Prostate gland (tissue), 2 donors: ENCODE measurements at regions not wholly inside any gene's neighbourhood (a gene's known extent, or its start where the extent isn't known, plus 50 kb on each side); places are given as distances from the start of the nearest gene placed in this dataset.

Experiments
- CTCF ChIP-seq, 4 experiments: fragments of 200-600 bp in 2 of 4; fragments of 450-650 bp in 2 of 4; sonication (generic) in 2 of 4; IDR thresholded peaks; 1 replicate in 3 of 4; 2 replicates in 1 of 4; pipeline ENCODE4 v1.5.1; 2016 to 2019; ENCODE audit warnings: antibody characterized with exemption in 4 of 4, mild to moderate bottlenecking in 2 of 4, moderate library complexity in 2 of 4
- POLR2A ChIP-seq: fragments of 450-650 bp; IDR thresholded peaks from one replicate; pipeline ENCODE4 v1.6.1; 2016; ENCODE audit warnings: antibody characterized with exemption, mild to moderate bottlenecking
- POLR2AphosphoS5 ChIP-seq: sonication (generic); formaldehyde crosslinking; IDR thresholded peaks from one replicate; pipeline ENCODE4 v1.6.1; 2017; ENCODE audit warnings: antibody characterized with exemption

DNA sequence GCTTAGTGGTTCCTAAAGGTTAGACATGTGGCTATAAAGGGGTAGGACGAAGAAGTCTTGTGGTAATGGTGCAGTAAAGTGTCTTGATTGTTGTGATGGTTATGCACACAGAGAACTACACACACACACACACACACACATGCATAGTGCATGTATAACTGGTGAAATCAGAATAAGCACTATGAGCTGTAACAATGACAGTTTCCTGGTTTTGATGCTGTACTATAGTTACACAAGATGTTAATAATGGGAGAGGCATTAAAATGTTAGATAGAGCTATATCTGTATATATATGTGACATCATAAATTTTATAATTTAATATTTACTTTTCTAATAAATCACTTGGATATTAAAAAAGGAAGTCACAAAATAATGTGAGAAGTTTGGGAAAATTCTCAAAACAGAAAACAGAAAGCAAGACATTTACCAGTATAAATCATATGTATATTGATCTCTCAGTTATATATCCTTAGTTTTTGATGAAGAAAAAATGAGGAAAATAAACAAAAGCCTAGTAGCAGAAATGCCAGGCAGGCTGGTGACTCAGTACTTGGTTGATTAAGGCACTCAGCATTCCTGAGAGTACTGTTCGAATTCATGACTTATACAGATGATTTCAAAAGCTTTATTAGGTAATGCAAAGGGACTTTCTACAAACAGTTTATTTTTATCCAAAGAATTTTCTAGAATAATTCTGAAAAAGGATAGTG is 350.5 kb upstream of the DAB2 start:
- TF ChIP-seq CTCF (IDR thresholded peaks at IDR 0.05) = no peak
- no peak for TF ChIP-seq POLR2AphosphoS5
- no peak for TF ChIP-seq POLR2A
